Lung (tissue), 11 donors: ENCODE measurements at regions not wholly inside any gene's neighbourhood (a gene's known extent, or its start where the extent isn't known, plus 50 kb on each side); places are given as distances from the start of the nearest gene placed in this dataset.

Experiments used
- ATAC-seq: fragments of 200-7000 bp; cut with Tn5 transposase; one replicate; pipeline ENCODE4 v1.9.1; 2020; ENCODE audit warnings: moderate number of reproducible peaks; ENCODE audit not compliant: insufficient read depth, low FRiP score
- DNase-seq, 3 donors: peaks; one replicate each; pipeline ENCODE4 v3.0.0-alpha.2; 2013 to 2017
- H3K27ac ChIP-seq, 2 donors: one replicate each; pipeline ENCODE4 v1.5.1; 2013; ENCODE audit warnings: mild to moderate bottlenecking in 2 of 2, moderate library complexity in 2 of 2, control low read depth in 1 of 2, inconsistent platforms in 1 of 2, low read depth in 1 of 2, low read length in 1 of 2
- H3K27me3 ChIP-seq, 3 donors: one replicate each; pipeline ENCODE4 v1.5.1; 2013; ENCODE audit warnings: low read length in 2 of 3; ENCODE audit not compliant: control insufficient read depth in 3 of 3, insufficient read depth in 3 of 3
- H3K36me3 ChIP-seq, 4 donors: one replicate each; pipeline ENCODE4 v1.5.1; 2013; ENCODE audit warnings: low read length in 4 of 4, mild to moderate bottlenecking in 1 of 4, moderate library complexity in 1 of 4; ENCODE audit not compliant: control insufficient read depth in 4 of 4, insufficient read depth in 4 of 4
- H3K4me1 ChIP-seq, 5 donors: one replicate each; pipeline ENCODE4 v1.5.1; 2013; ENCODE audit warnings: low read length in 5 of 5, mild to moderate bottlenecking in 2 of 5, moderate library complexity in 1 of 5; ENCODE audit not compliant: control insufficient read depth in 5 of 5, insufficient read depth in 5 of 5
- H3K4me3 ChIP-seq: one replicate; pipeline ENCODE4 v1.5.1; 2013; ENCODE audit warnings: mild to moderate bottlenecking, control low read depth, moderate library complexity
- H3K9ac ChIP-seq, 2 donors: one replicate each; pipeline ENCODE4 v1.5.1; 2013; ENCODE audit warnings: low read length in 2 of 2, control low read depth in 1 of 2; ENCODE audit not compliant: insufficient read depth in 1 of 2
- H3K9me3 ChIP-seq, 4 donors: one replicate each; pipeline ENCODE4 v1.5.1; 2013; ENCODE audit warnings: low read length in 3 of 4, mild to moderate bottlenecking in 1 of 4, moderate library complexity in 1 of 4; ENCODE audit not compliant: control insufficient read depth in 4 of 4, insufficient read depth in 3 of 4
- WGBS, 2 donors: extraction: QIAGEN DNeasy Blood & Tissue Kit; methylation state at CpG; one replicate each; pipeline ENCODE4 v1.1.7; 2013; 5-methylcytosine and 5-hydroxymethylcytosine counted together
- TF ChIP-seq, protein P1 (sequence below): IDR thresholded peaks from 2 replicates; pipeline ENCODE4 v1.5.1; 2012; ENCODE audit warnings: mild to moderate bottlenecking; ENCODE audit errors: control extremely low read depth, extremely low read depth
- donor health status: control.
- donor health status: control.
- donor health status: Bipolar disorder and iron deficiency.
- donor health status: healthy.
- donor health status: DM: yes; HTN: yes; CAD: no.

DNA sequence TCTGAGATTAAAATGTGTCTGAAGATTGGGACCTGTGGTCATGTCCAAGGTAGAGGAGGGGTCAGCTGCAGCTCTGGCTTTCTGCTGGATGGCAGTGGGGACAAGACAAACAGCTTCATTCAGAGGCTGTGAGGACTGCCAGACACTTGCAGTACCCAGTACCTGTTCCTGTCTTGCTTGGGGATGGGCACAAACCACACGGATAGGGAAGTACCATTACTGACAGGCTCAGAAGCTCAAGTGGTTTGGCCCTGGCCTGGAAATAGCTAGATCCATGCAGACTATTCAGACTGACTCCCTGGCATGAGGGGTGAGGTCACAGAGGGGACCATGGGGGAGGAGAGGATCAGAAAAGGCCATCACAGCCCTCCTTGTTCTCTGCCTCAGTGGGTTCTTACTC is 56.0 kb upstream of the COMTD1 start:
- peaks cover 0 to 25% (median 10%) of the 10 kb centered on the region in 5 donors for H3K4me1 ChIP-seq
- ATAC-seq: no peak
- H3K36me3 ChIP-seq: no peaks in the 10 kb centered on the region
- WGBS, 2 donors: 36 to 54% methylated on average over 1 of the region's 1 CpG
- no peak overlapping the region for H3K27ac ChIP-seq
- no peak overlapping the region for H3K4me3 ChIP-seq
- no peak for DNase-seq
- no peaks in the 10 kb centered on the region for H3K27me3 ChIP-seq
- TF ChIP-seq, protein P1, sequence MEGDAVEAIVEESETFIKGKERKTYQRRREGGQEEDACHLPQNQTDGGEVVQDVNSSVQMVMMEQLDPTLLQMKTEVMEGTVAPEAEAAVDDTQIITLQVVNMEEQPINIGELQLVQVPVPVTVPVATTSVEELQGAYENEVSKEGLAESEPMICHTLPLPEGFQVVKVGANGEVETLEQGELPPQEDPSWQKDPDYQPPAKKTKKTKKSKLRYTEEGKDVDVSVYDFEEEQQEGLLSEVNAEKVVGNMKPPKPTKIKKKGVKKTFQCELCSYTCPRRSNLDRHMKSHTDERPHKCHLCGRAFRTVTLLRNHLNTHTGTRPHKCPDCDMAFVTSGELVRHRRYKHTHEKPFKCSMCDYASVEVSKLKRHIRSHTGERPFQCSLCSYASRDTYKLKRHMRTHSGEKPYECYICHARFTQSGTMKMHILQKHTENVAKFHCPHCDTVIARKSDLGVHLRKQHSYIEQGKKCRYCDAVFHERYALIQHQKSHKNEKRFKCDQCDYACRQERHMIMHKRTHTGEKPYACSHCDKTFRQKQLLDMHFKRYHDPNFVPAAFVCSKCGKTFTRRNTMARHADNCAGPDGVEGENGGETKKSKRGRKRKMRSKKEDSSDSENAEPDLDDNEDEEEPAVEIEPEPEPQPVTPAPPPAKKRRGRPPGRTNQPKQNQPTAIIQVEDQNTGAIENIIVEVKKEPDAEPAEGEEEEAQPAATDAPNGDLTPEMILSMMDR: no peak
- H3K9ac ChIP-seq: no peak overlapping the region
- H3K9me3 ChIP-seq: peaks cover 0 to 6% (median 2%) of the 10 kb centered on the region in 4 donors

DNA sequence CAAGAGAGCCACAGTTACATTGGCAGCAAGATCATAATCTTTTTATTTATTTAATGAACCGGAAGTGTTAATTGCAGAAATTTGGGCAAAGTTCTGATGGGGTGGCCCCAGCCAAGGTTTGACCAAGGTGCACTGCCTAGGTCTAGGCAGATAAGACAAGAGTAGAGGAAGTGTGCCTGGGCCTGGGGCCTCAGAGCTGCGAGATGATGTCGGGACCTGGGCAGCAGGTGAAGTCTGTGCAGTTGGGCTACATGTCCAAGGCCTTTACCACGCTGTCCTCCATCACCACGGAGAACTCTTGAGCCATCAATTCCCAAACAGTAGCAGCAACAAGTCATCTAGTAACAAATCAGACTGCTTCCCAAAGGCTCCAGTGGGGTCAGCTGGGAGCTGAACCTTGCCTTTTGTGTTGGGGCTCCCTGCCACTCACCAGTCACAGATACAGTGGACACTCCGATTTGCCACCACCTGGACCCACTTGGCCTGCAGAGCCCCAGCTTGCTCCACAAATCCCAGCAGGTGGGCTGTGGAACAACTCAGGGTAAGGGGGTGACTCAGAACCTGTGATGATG is 52.5 kb upstream of the COMTD1 start:
- ATAC-seq (no peak), DNase-seq (no peak)
- 91 to 95% methylated on average over 6 of the region's 6 CpGs for WGBS, 2 donors
- Histone ChIP-seq H3K27ac (no peak overlapping the region), H3K27me3 (no peaks in the 10 kb centered on the region), H3K4me1 (peaks cover 2 to 12% (median 6%) of the 10 kb centered on the region in 5 donors), H3K9ac (no peak overlapping the region), H3K4me3 (no peak overlapping the region), H3K36me3 (no peaks in the 10 kb centered on the region), H3K9me3 (peaks cover 0 to 6% (median under 1%) of the 10 kb centered on the region in 4 donors)
- TF ChIP-seq, protein P1: no peak

DNA sequence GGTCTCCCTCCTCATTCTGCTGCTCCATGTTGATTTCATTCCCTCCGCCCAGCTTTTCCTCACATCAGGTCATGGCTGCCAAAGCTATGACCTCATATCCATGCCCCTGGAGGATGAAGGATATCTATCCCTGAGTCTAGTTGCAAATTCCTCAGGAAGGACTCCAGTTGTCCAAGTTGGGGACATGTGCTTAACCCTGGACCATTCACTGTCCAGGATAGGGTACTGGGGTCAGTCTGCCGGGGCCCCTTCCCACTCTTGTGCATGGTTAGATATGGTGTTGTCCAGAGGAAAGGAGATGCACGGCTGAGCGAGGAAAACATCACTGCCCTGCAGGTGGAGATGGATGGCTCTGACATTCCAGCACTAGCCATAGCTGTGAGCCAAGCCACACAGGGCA is 51.9 kb upstream of the COMTD1 start:
- Histone ChIP-seq H3K27me3 (no peaks in the 10 kb centered on the region), H3K9ac (no peak overlapping the region), H3K36me3 (no peaks in the 10 kb centered on the region), H3K9me3 (peaks cover 0 to 6% (median under 1%) of the 10 kb centered on the region in 4 donors), H3K4me3 (no peak overlapping the region), H3K27ac (no peak overlapping the region), H3K4me1 (peaks cover 4 to 14% (median 6%) of the 10 kb centered on the region in 5 donors)
- ATAC-seq (no peak), DNase-seq (no peak)
- TF ChIP-seq, protein P1: no peak
- 92% methylated on average over 4 of the region's 4 CpGs for WGBS, 2 donors

DNA sequence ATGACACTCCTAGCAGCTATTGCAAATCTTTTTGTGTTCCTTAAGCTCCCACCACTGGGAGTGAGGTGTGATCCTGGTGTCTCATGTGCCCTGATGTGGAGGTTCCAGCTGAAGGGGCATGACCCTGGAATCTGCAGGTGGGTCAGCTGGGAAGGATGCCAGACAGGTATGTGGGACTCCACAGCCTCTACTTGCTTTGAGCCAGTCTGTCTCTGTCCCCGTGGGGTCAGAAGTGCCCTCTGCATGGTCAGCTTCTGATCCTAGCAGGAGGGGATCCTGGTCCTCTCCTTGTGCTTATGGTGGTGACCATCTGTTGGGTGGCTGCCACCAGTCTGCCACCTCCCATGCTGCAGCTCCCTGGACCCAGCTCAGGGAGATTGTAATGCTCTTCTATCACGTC is 51.1 kb upstream of the COMTD1 start:
- TF ChIP-seq, protein P1: no peak
- Histone ChIP-seq H3K36me3 (no peaks in the 10 kb centered on the region), H3K4me1 (peaks cover 4 to 14% (median 7%) of the 10 kb centered on the region in 5 donors), H3K27me3 (no peaks in the 10 kb centered on the region), H3K9me3 (peaks cover 0 to 6% (median under 1%) of the 10 kb centered on the region in 4 donors), H3K27ac (no peak overlapping the region), H3K4me3 (no peak overlapping the region), H3K9ac (no peak overlapping the region)
- ATAC-seq (no peak), DNase-seq (no peak)
- 87 to 89% methylated on average over 2 of the region's 2 CpGs for WGBS, 2 donors
